NCI-H1105 (cell line): ENCODE measurements at regions not wholly inside any gene's neighbourhood (a gene's known extent, or its start where the extent isn't known, plus 50 kb on each side); places are given as distances from the start of the nearest gene placed in this dataset.

Source experiments
- DNase-seq: peaks from one replicate; lab custom pipeline; 2025; lab: John Stamatoyannopoulos, UW

DNA sequence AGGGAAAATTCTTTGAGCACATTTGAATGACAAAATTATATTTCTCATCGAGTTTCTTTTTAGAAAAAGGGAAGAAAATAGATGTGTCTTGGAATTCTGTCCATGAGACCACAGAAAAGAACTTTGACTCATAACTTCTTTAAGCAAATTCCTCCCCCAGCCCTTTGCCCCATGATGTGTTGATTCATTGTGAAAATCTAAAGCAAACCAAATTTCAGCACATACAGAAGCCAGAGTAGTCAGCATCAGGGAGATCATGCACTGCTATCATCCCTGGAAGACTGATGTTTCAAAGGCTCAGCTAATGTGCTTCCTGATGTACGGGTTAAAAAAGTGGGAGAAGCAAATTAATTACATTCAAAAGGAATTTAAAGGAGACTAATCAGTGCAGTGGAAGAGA, 159.7 kb downstream of the FAT3 start:
- no peak for DNase-seq

DNA sequence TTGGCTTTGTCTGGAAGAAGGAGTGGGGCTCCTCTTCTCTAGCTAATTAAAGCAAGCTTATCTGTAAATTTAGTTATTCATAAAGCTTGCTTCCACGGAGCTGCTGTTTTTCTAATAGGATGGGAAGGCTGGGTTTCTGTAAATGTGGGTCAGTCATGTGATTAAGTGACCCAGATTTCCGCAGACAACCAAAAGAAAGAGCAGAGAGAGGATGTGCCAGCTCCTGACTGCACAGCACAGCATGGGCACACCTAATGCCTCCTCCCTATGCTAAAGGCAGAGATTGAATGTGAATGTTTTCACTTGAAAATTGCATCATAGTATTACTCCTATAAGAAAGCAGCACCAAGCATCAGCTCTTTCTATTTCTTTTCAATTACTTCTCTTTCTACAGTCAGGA, 160.2 kb downstream of the FAT3 start:
- no peak for DNase-seq

DNA sequence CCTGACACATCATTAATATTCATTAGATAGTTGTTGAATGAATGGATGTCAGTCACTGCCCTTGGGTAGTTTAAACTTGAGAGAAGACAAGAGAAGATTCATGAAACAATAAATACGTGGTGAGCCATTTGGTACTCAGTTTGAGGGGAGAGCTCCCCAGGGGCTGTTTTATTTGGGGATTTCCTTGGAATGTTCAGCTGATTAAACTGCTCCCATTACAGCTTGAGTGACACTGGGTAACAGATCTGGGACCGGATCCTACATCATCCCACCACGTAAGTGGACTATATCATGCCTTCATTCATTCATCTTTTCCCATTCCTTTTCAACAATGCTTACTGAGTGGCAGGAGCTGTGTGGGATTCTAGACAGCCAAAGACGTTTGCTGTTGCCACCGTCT, 162.0 kb downstream of the FAT3 start:
- no peak for DNase-seq

DNA sequence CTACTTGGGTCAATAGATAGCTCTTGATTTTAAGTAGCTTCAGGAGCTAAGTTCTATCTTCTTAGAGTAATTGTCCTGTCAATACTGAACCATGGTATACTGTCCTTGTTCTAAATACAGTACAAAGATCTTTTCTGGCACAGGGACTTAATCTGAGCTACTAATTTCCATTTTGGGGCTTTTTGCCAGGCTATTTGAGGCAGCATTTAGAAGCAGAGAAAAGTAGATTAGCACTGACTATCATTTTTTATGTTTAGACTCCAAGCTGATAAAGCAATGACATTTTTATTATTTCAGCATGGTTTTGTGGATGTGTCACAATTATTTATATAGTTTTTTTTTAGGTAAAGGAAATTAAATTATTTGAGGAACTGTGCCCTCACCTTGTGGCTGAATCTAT, 163.2 kb downstream of the FAT3 start:
- DNase-seq, result no peak

DNA sequence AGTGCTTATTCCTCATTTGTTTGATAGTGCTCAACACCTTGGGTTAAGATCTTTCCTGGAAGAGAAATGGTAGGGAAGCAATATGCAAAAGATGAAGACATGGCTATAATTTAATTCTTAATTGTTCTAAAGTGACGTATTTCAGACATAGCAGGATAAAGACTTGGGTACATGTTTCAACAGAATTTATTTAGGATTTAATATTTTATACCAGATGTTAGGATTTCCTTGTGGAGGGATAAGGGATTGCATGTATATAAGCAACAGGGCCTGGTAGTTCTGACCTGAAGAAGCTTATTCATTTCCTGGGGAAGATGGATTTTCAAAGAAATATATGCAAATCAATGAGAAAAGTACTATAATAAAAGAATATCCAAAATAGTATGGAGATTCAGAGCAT, 163.8 kb downstream of the FAT3 start:
- DNase-seq, result no peak

DNA sequence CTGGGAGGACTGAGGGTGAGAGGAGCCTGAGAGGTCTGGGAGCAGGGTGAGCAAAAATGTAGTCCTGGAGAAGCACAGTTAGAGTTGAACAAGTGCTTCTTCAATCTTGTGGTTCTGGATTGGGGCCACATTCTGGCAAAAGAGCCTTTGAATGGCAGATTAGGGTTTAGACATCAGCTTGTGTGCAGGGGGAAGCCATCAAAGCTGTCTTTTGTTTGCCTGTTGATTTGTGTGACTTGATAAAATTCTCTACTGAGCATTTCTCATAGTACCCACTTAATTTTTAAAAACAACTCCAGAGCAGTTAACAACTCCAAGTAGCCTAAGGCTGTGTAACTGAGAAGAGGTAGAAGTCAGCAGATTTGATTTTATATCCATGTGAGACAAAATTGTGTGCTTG, 166.2 kb downstream of the FAT3 start:
- DNase-seq, result no peak

DNA sequence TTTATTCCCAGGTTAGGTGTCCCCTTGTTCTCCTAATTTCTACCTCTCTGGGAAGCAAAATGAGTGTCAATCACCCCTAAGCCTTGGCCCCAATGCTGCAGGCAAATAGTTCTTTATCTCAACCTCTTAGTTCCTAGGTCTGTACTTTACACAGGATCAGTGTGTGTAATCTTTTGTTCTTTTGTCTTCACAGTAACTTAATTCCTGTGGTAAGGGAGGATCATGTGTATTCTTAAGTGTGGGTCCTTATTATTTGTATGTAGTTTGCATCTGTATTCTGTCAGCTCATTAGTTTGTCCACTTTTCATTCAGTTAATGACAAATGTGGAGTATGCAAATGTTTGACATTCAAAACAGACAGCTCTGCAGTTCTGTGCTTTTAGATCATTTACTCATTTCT, 166.7 kb downstream of the FAT3 start:
- DNase-seq, result no peak

DNA sequence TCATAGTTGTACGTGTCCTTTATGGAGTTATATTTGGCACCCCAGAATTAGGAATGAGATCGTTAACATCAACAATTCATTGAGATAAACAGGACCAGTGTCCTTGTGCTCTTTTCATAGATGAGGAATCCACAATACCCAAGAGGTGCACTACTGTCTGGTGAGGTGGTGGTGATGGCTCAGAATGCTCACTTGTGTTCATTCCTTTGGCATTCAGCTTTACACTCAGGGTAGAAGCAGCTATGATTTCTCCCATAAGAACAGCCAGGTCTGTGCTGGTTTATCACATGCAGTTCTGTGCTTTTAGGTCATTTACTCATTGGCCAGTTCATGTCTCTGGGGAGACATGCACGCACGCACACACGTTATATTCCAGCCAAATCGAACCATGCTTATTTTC, 167.2 kb downstream of the FAT3 start:
- no peak for DNase-seq

DNA sequence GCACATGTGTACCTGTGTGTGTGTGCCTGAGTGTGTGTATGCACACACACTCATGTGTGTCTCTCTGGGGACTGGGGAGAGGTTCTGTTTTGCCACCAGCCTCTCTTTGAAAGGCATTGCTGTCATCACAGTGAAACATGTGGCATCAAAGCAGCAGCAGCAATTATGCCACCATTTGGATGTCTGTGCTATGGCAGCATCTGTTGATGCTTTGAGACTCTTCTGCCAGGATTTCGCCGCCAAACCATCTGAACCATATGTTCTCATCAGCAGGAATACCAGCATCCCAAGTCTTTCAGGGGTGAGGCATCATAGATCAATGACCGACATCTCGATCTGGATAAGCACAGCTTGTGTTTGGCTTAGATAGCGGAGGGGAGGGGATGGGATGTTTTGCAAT, 168.6 kb downstream of the FAT3 start:
- DNase-seq, result no peak

DNA sequence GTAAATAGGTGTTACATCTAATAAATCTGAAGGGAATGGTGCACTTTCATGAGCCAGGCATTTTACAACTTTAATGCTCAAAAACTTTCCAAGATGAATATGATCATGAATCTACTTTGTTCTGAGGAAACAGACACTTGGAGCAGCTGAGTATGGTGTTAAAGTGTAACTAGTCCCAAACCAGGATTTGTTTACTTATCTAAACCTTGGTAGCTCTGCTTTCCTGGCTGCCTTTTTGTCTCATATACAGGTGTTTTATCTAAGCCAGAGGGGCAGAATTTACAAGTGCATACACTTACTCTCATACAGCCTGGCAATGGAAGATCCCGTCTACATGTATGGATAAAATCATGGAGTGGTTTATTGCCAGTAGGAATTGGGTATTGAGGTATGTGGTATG, 171.5 kb downstream of the FAT3 start:
- DNase-seq, result no peak

DNA sequence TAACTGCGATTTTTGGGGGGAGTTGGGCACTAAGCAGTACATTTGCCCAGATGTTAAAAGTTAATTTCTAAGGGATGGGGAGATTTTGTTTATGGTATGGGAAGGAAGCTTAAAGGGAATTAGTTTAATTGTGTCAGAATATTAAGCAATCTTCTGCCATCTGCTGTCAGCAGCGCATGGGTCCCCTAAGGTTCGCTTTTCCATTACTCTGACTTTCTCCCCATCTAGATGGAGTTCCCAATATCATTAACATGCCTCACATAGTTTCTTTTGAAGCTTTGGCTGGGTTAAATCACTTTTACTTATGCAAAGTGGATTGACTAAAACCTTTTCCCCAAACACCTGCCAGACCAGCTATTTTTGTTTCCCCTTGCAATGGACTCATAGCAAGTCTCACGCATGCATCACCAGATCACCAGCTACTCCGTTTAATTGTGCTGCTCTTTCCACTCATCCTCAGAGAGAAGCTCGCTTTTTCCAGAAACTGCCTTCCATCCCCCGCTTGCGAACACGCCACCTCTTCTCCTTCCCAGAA, 172.7 kb downstream of the FAT3 start:
- DNase-seq, result no peak

DNA sequence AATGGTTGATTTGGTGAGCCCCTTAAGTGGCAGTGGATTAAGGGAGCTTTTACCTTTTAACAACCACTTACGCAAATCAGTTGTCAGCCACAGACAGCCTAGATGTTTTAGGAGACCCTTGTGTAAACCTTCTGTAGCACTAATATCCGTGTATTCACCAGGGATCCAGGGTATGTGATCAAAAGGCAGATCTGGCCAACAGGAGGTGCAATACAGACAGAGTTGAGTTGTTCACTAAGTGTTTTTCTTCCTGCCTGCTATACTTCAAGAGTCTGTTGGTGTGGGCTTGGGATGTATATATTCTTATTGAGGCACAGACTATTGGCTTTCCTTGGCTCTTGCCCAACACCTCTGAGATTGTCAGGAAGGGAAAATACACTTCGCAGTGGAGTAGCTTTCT, 175.1 kb downstream of the FAT3 start:
- no peak for DNase-seq

DNA sequence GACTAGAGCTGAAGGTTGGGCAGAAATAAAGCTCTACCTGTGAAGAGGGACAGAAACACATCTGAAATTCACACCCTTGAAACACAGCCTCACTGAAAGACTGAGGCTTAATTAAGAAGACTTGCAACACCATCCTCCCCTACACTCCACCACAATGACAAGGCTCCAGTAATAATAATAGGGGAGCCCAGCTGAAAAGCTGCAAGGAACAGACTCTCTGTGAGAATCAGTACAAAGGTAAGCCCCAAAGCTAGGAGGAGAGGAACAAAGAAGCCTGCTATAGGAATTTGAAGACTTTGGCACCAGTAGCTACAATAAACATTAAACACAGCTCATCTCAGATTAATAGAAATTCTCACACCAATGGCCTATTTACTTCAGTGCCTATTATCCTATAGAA, 176.9 kb downstream of the FAT3 start:
- DNase-seq, result no peak

DNA sequence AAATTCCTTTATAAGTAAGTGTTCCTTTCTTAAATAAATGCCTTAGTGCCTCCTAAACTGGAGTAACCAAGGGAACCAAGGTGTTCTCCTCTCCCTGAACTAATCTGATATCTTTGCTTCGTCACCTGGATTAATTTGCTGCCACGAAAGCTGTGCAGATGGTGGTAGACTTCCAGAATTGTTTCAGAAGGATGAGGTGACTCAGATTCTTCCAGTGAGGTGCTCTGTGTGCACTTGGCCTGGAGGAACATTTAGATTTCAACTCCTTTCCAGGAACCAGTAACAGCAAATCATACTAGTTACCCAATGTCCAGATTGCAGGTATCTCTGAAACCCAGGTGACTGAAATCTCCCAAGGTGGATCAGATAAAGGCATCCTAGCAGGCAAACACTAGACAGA, 181.9 kb downstream of the FAT3 start:
- DNase-seq, result no peak

DNA sequence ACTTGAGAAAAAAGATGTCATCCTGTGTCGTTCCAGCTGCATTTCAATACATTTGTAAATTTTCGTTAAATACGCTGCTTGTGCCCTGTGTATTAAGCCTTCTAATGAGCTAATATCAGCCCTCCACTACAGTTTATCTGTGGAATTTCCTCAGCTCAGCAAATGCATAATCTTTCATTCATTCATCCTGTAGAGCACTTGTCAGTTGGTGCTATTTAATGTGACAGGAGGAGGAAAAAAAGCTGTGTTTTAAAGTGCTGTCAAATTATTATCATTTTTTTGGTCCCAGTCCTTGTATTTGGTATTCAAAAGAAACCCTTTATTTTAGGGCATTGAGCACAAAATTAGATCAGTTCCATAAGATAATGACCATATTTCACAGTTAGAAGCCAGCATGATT, 184.7 kb downstream of the FAT3 start:
- DNase-seq, result no peak

DNA sequence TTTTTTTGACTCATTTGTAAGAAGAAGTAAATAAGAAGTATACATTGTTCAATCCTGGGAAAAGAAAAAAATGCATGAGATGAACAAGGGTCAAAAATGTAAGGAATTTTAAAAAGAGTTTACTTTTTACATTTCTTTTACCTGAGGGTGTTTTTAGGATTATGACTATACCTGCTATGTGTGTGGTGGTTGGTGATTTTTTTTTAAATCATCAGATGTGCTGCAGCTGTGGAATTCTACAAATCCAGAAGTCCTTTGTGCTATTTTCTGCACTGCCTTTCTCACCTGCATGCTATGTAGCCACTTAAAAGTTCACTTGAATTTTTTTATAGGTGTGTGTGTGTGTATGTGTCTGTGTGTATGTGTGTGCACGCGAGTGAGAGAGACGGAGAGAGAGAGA, 185.3 kb downstream of the FAT3 start:
- no peak for DNase-seq

DNA sequence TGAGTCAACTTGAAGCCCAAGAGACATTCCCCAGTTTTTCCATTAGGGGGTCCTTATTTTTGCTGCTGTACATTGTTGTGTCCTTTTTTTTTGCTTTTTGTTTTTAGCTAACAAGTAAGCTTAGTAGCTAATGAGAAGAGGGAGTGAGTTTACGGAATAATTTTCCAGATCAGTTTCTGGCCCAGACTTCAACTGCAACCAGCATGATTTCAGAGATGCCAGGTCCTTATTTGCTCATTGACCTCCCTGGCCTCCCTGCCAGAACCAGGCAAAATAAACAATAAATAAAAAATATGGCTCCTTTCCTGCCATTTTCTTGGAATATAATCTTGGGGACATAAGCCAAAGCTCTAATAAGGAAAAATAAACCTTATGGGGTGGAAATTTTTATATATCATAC, 185.9 kb downstream of the FAT3 start:
- no peak for DNase-seq

DNA sequence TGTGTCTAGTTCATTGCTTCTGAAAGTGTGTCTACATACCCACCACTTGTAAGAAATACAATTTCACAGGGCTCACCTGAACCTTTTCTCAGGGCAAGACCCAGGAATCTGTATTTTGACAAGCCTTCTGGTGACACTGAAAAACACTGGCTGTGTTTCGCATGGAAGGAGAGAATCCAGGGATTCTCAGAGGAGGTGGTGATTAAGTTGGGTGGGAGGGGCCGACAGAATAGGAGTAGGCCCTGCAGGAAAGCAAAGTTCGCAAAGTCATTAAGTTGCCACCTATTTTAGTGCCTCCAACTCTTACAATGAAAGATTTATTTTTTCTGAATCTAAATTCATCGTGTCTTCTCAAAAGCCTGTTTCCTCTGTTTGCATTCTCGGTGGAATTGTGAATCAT, 186.8 kb downstream of the FAT3 start:
- DNase-seq, result no peak

DNA sequence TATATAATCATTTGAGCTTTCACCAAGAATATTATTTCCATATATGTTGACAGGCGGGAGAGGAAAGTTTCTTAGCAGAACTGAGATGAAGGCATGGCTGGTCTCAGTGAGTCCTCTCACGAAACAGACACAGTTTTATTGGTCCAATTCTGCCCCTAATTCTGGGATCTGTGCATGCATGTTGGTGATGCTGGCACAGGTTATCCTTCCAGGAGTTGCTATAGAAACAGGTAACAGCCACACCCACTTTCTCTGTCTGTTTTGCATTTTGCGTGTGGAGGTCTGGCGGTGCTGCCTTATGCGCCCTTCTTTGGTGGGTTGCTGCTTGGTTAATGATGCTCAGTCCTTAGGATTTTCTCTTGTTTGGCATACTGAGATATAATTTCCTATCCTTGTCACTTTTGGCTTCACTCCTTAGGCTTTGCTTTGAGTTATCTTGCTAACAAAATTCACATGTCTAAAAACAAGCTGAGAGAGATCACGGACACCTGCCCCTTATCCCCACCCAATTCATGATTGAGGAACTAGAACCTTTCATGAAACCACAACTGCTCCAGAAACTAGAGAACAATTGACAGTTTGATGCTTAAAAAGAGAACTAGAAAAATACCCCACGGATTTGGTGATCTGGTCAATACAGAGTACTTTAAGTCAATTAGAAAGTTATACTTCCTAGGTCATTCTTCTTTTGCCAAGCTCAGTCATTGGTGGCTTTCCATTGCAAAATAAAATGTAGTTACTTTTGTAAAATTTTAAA, 189.3 kb downstream of the FAT3 start:
- DNase-seq, result no peak

DNA sequence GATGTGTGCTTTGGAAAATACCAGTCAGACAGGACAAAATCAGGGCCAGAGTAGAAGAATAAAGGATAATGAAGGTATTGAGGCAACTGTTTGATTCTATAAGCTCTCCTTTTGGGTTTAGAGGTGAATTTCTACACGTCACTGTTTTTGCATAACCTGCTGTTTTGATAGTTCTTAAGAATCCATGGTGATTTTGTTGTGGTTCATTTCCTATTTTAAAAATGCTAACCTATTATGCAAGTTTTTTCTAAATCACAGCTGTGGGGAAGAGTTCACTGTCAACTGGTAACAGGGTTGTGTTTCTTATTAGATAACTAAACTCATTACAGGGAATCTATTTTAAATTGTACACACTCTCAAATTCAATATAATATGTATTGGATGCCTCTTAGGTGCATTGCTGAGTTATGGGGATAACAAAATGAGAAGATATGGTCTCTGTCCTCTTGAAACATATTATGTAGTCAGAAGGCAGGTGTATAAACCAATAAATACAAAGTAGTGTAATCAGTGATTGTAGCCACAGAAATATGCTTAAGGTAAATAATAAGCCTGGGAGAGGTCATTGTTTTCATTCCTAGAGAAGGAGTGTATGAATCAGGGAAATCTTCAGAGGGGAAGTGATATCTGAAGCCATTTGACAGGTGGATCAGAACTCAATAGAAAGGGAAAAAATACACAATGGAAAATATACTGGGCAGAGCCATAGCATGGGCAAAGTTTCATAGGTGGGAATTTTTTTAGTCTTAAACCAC, 192.5 kb downstream of the FAT3 start:
- DNase-seq, result no peak

DNA sequence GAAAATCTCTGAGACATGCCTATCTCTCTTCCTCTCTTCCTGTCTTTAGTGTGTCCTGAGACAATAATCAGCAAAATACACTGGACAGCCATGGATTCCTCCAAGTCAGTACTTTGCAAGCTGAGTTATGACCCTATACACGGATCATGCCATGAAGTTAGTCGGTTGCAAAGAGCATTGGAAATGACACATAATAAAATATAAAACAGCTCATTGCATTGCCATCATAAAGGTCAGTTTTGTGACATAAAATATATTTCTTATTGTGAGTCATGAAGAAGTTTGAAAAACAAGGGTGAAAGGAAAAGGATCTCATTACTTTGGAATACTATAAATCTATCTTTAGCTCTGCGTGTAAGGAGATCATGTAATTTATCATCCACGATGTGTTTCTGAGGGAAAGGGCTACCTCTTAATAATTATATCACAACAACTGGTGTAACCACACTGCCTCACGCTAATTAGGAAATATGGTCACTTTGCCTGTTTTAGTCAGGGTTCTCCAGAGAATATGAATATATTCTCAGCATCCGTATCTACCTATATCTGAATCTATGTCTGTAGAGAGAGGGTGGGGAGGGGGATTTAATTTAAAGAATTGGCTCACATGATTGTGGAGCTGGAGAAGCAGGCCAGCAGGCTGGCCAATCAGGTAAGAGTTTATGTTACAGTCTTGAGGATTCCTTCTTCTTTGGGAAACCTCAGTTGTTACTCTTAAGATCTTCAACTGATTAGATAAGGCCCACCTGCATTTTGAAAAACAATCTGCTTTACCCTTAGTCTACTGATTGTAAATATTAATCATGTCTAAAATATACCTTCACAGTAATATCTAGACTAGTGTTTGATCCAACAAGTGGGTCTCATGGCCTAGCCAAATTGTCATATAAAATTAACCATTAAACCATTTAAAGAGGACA, 198.8 kb downstream of the FAT3 start:
- DNase-seq, result no peak

DNA sequence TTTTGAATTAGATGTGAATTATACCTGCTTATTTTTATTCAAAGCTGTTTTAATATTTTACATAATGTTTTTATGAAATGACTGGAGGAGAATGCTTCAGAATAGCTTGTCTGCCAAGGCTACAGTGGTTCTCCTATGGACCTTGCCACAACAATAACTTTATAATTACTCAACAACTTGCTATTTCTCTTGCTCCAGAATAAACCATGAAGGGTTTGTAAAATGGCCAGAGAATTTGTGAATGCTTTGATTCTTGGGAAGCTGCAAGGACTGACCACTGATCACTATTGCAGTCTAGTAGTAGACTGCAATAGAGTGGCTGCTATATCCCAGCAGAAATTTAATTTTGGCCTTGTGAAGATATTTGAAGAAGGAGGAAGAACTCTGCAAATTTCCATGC, 199.7 kb downstream of the FAT3 start:
- no peak for DNase-seq

DNA sequence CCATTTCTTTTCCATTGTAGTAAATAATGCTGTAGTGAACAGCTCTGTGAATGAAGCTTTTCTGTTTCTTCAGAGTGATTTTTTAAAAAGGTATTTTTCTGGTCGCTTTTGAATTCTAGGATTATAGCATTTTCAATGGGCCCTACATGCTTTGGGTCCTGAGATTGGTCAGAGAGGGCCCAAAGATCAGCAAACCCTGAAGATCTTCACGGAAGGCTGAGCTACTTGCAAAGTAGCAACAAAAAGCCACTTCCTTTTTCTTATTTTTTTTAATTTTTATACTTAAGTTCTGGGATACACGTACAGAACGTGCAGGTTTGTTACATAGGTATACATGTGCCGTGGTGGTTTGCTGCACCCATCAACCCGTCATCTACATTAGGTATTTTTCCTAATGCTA, 200.5 kb downstream of the FAT3 start:
- DNase-seq, result no peak
